Cerebellar nuclear complex (tissue), 1 donor: ENCODE measurements at regions not wholly inside any gene's neighbourhood (a gene's known extent, or its start where the extent isn't known, plus 50 kb on each side); places are given as distances from the start of the nearest gene placed in this dataset.
"Not testable (repeated sequence)": the region's sequence is repeated elsewhere in the genome, so short reads cannot be mapped to it uniquely, and the experiment has no call there.

Experiments used
- DNase-seq, 2 experiments: peaks; one replicate each; lab custom pipeline; 2025; lab: John Stamatoyannopoulos, UW

- DNase-seq: no peak
Measured at GRCh38 chr11:19433367-19433766, 192.6 kb upstream of the E2F8 start.

GRCh38 chr11:19432370-19433061 is 191.8 kb upstream of the E2F8 start:
- no peak for DNase-seq

GRCh38 chr11:19430754-19431398 is 190.1 kb upstream of the E2F8 start:
- DNase-seq: no peak

GRCh38 chr11:19430346-19430745 is 189.6 kb upstream of the E2F8 start:
- DNase-seq: no peak

- no peak for DNase-seq
Measured at GRCh38 chr11:19429108-19429760, 188.5 kb upstream of the E2F8 start.

GRCh38 chr11:19428206-19429002 is 187.7 kb upstream of the E2F8 start:
- no peak for DNase-seq

GRCh38 chr11:19426756-19427403 is 186.1 kb upstream of the E2F8 start:
- DNase-seq: no peak

GRCh38 chr11:19426011-19426755 is 185.4 kb upstream of the E2F8 start:
- no peak for DNase-seq

GRCh38 chr11:19422276-19422675 is 181.5 kb upstream of the E2F8 start:
- DNase-seq: no peak

- DNase-seq: no peak
Measured at GRCh38 chr11:19420868-19421533, 180.3 kb upstream of the E2F8 start.

GRCh38 chr11:19419808-19420207 is 179.1 kb upstream of the E2F8 start:
- no peak for DNase-seq

- no peak for DNase-seq
Measured at GRCh38 chr11:19419021-19419750, 178.4 kb upstream of the E2F8 start.

- DNase-seq: no peak
Measured at GRCh38 chr11:19418221-19418620, 177.5 kb upstream of the E2F8 start.

GRCh38 chr11:19412070-19412469 is 171.3 kb upstream of the E2F8 start:
- not testable (repeated sequence) for DNase-seq

- DNase-seq: no peak
Measured at GRCh38 chr11:19410032-19410431, 169.3 kb upstream of the E2F8 start.

GRCh38 chr11:19409307-19409706 is 168.6 kb upstream of the E2F8 start:
- DNase-seq: no peak

- DNase-seq: no peak
Measured at GRCh38 chr11:19407677-19408270, 167.0 kb upstream of the E2F8 start.

- no peak for DNase-seq
Measured at GRCh38 chr11:19405966-19406365, 165.2 kb upstream of the E2F8 start.

GRCh38 chr11:19404787-19405186 is 164.0 kb upstream of the E2F8 start:
- no peak for DNase-seq
